Activated CD4-positive, alpha-beta T cell treated with anti-CD3 and anti-CD28 coated beads, Interleukin-10, Interleukin-2, amounts not matched to agents 100 ng/mL and 50 ng/mL, durations not matched to agents 16 hours and 8 hours (primary cell): ENCODE measurements at regions not wholly inside any gene's neighbourhood (a gene's known extent, or its start where the extent isn't known, plus 50 kb on each side); places are given as distances from the start of the nearest gene placed in this dataset.

Source experiments
- DNase-seq: peaks from one replicate; pipeline ENCODE4 v3.0.0-alpha.2; 2020

DNA sequence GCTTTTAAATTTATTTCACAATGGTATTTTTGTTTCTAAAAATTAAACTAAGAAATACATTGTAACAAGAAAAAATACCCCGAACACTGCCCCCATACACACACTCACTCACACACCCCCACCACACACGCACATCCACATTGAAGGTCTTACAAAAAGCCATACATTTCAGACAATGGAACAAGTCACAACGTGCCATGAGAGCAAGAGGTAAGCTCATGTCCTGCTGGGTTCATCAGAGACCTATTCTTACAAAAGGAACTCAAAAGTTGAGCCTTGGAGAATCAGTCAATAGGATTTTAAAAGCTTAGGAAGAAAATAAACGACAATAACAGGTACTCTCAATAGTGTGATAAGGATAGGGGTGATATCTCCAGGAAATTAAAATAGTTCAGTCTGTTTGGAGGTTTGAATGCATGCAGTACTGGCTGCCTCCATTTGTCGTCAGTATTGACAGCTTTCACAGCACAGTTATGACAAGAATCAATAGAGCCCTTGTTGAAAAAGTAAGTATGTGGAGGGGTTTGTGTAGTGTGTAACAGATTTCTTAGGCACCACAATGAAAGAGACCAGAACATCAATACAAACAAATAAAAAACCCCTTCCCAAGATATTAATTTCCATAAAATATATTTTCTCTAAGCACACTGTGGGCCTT, 1826.2 kb upstream of the CDH6 start:
- DNase-seq, result no peak

- DNase-seq, result no peak
Measured at GRCh38 chr5:29351170-29351569, 1842.3 kb upstream of the CDH6 start.

GRCh38 chr5:29337030-29337429, 1856.5 kb upstream of the CDH6 start:
- DNase-seq, result no peak

- DNase-seq, result no peak
Measured at GRCh38 chr5:29321591-29321990, 1871.9 kb upstream of the CDH6 start.

DNA sequence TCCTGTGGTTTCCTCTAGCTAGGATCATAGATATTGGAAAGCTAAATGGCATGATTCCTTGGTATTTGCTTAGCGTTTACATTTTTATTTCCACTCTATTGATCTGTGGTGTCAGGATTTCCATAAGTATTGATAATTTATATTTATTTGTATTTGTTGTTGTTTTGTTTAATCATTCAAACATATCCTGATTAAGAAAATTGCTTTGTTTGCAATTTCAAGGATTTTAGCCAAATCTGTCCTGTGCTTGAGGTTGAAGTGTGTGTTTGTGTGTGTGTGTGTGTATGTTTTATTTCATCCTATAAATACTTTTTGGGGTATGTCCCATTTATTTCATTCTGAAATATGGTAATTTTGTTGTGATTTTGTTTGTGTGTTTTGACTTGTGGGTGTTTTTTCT, 1884.1 kb upstream of the CDH6 start:
- no peak for DNase-seq

- no peak for DNase-seq
Measured at GRCh38 chr5:29307478-29307877, 1886.0 kb upstream of the CDH6 start.

GRCh38 chr5:29304545-29304944, 1888.9 kb upstream of the CDH6 start:
- DNase-seq, result no peak

DNA sequence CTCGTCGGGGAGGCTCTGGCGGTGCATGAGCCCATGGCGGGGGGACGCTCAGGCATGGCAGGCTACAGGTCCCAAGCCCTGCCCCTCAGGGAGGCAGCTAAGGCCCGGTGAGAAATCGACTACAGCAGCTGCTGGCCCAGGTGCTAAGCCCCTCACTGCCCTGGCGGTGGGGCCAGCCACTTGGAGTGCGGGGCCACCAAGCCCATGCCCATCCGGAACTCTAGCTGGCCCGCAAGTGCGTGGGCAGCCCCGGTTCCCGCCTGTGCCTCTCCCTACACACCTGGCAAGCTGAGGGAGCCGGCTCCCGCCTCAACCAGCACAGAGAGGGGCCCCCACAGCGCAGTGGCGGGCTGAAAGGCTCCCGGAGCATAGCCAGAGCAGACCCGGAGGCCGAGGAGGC, 1896.9 kb upstream of the CDH6 start:
- DNase-seq, result no peak

DNA sequence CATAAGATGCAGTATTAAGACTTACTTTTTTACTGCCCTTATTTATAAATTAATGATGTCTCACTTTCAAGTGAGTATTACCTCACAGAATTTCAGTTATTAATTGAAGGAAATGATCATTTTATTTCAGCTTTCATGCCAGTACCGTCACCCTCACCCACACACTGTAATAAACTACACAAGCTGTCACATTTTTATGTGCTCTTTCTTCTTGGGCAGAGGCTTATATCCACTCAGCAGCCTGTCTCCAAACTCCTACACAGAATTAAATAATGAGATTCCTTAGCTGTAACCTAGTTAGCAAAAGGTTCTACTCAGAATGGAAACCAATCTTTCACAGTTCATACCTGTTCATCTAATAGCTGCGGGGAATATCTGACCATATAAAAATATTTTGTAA, 1915.8 kb upstream of the CDH6 start:
- no peak for DNase-seq

- no peak for DNase-seq
Measured at GRCh38 chr5:29276371-29276770, 1917.1 kb upstream of the CDH6 start.

- DNase-seq, result no peak
Measured at GRCh38 chr5:29263915-29264351, 1929.6 kb upstream of the CDH6 start.

DNA sequence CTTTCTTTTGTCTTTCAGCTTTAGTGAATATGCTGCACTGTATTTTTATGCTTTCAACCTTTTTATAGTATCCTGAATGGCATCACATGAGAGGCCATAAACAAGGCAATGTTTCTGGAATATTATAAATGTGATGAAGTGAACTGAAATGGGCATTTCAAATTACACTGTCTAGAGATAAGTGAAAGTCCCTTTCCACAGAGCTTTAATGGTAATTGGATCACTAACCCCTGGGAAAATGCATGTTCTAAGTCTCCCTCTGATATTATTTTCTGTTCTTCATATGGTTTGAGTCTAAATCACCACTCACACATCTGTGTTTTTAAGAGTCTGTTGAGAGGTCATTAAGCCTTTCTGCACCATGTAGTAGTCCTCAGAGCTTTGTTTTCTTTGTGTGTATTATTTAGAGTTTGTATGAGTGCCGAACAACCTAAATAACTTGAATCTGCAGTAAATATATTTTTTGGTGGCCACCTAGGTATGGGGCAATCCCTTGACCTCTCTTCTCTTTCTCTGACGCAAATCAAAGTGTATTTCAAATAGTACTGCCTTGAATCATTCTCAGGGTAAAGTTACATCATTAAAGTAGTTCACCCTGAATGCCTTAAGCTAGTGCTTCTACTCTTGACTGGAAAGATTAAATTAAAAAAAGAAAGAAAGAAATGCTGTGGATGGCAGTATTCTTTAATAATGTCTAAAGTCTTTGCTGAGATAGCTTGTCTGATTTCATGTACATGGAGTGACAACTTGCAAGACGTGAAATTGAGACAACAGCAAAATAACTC, 1931.0 kb upstream of the CDH6 start:
- no peak for DNase-seq

GRCh38 chr5:29261213-29261612, 1932.3 kb upstream of the CDH6 start:
- no peak for DNase-seq

DNA sequence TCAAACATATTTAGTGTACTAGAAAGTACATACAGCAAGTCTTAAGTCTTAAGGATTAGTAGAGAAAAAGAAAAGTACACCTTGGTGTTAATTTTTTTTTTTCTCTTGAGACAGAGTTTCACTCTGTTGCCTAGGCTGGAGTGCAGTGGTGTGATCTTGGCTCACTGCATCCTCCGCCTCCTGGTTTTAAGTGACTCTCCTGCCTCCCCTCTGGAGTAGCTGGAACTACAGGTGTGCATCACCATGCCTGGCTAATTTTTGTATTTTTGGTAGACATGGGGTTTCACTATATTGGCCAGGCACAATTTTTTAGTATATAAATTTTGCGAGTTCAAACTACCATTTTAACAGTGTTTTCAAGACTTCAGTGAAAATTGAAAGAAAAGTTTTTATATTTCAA, 1941.1 kb upstream of the CDH6 start:
- DNase-seq, result no peak

GRCh38 chr5:29247346-29248028, 1946.0 kb upstream of the CDH6 start:
- no peak for DNase-seq

DNA sequence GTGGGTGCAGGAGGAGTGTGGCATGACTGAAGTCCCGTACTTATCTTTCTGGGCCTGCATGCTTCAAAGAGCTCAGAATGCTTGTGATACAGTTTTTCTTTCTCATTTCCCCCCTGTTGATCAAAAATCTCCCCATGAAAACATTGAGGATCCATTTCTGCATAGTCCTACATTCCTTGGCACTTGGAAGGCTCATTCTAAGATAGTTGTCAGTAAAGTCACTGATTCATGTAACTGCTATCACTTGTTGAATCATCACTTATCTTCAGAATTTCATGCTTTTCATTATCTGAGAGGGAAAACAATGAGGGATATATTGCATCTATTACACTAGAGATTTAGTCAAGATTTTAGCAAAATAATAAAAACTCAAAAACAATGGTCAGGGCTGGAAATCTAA, 1953.1 kb upstream of the CDH6 start:
- DNase-seq, result no peak

GRCh38 chr5:29239606-29240005, 1953.9 kb upstream of the CDH6 start:
- no peak for DNase-seq

DNA sequence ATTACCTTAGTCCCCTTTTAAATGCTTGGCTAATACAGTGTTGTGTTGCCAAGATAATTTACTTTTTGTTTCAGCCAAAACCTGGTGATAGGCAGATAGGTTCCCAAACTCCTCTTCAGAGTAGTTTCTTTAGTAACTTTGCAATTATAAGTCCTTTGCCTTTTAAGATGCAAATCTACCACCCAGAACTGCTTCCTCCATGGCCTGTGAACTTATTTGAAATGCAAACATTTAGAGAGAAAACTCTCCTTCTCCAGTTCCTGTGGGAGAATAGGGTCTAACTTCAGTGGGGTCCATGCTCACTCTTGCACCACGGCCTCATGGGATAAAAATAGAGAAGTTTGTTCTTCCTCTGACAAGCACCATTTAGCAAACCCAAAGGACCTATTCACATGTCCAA, 1955.4 kb upstream of the CDH6 start:
- DNase-seq, result no peak

- no peak for DNase-seq
Measured at GRCh38 chr5:29231154-29231553, 1962.3 kb upstream of the CDH6 start.

DNA sequence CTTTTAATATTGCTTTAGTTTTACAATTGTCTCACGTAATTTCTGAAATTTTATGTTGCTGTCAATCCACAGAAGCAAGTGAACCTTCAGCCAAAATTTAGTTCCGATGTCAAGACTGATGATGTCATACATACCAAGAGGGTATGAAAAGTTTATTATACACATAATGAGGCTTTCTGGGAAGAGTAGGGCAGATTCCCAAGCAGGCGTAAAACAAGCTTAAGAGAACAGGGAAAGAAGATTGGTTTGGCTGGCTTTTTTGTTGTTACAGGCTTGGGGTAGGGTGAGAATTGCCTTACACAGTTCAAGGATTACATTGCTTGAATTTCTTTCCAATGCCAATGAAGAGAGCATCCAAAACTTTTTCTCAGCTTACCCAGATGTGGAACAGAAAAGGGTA, 1962.9 kb upstream of the CDH6 start:
- DNase-seq, result no peak

DNA sequence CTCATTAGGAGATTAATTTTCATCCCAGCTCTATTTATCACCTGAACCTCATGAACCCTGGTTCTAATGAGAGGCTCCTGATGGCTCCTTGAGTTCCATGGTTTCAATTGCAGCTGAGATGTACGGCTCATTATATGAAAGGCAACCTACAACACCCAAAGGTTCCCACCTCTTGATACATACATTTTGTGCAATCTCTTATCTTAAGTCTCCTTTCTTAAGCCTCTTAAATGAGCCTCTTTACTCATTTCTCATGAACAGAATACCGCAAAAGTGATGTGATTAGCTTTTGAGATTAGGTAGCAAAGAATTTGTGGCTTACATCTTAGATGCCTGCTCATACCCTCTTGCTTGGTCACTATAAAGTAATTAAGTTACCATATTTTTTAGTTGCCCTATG, 1964.0 kb upstream of the CDH6 start:
- DNase-seq, result no peak

GRCh38 chr5:29218138-29218537, 1975.3 kb upstream of the CDH6 start:
- DNase-seq, result no peak

DNA sequence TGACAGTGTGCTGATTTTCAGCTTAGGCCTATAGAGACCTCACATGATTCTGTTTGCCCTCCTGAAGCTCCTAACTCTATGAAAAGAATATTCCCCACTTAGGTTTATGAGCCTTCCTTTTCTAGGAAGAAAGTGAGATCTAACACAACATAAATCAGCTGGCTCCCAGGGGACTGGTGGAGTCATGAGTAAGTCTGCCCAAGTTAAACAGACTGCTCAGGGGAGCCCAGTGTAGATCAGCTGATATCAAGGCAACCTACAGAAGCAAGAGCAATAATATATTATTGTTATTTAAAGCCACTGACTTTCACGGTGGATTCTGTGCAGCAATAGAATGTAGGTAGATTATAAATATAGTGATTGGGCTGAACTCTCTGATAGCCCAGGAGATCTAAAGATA, 1978.6 kb upstream of the CDH6 start:
- DNase-seq, result no peak

DNA sequence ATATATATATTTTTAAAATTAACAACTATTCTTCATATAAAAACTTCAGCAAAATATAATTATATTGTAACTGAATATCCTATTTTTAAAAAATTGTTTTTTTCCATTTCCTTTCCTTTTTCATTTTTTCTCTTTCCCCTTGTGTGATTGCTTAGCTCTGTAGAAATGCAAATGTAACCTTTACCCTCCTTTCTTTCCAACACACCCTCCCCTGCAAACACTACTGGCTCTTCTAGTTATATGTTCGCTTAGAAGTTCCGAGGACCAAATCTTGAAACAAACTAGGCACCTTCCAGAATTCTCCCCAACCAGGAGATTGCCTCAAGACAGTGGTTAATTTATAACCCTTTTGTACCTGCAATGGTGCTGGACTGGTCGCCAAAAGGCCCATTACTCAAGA, 1980.0 kb upstream of the CDH6 start:
- no peak for DNase-seq
